Left lung (tissue), 4 donors: ENCODE measurements at regions not wholly inside any gene's neighbourhood (a gene's known extent, or its start where the extent isn't known, plus 50 kb on each side); places are given as distances from the start of the nearest gene placed in this dataset.
A peak's percentile ranks its signal among the peaks of the same experiment; 100 is the strongest.

Source experiments
- ATAC-seq: fragments of 200-7000 bp; cut with Tn5 transposase; one replicate; pipeline ENCODE4 v1.9.1; 2020; ENCODE audit warnings: moderate library complexity
- DNase-seq, 4 donors: peaks; one replicate each; pipeline ENCODE4 v3.0.0-alpha.2; 2013 to 2020
- H3K27ac ChIP-seq, 2 donors: fragments of 200-600 bp; sonication (generic) in 1 of 2; one replicate each; pipeline versions ENCODE4 v1.5.0 to v1.8.0; 2020 to 2021
- H3K27me3 ChIP-seq, 2 donors: fragments of 200-600 bp; sonication (generic) in 1 of 2; one replicate each; pipeline versions ENCODE4 v1.5.0 to v1.8.0; 2020 to 2021
- H3K36me3 ChIP-seq, 2 donors: fragments of 200-600 bp; sonication (generic) in 1 of 2; one replicate each; pipeline versions ENCODE4 v1.5.0 to v1.8.0; 2020 to 2021
- H3K4me1 ChIP-seq, 2 donors: fragments of 200-600 bp; one replicate each; pipeline ENCODE4 v1.8.0; 2021
- H3K4me3 ChIP-seq, 2 donors: fragments of 200-600 bp; sonication (generic) in 1 of 2; one replicate each; pipeline versions ENCODE4 v1.5.0 to v1.8.0; 2020 to 2021; ENCODE audit warnings: mild to moderate bottlenecking in 1 of 2
- H3K9me3 ChIP-seq, 2 donors: fragments of 200-600 bp; sonication (generic) in 1 of 2; one replicate each; pipeline versions ENCODE4 v1.5.0 to v1.8.0; 2020 to 2021
- intact Hi-C, 2 donors: fragments of 100-400 bp; cut with DNase I; formaldehyde crosslinking; loops; one replicate each; pipeline versions ENCODE4 v1.11.2 to v1.14.2; 2022
- TF ChIP-seq, protein P1 (sequence below), 2 donors: fragments of 200-600 bp; sonication (generic) in 1 of 2; IDR thresholded peaks; one replicate each; pipeline versions ENCODE4 v1.5.0 to v1.8.0; 2021; ENCODE audit warnings: antibody characterized with exemption in 2 of 2
- donor health status: DM: no; HTN: yes; CAD: no.
- donor health status: DM: no; HTN: no; CAD: no.

GRCh38 chr14:71521238-71522135 lies 410.7 kb upstream of the RGS6 start:
- Histone ChIP-seq H3K9me3 (no peaks in the 10 kb centered on the region), H3K36me3 (no peaks in the 10 kb centered on the region), H3K4me3 (no peak overlapping the region), H3K27me3 (no peaks in the 10 kb centered on the region), H3K27ac (no peak overlapping the region), H3K4me1 (no peaks in the 10 kb centered on the region)
- DNase-seq = no peak
- intact Hi-C loops = no loop called here
- ATAC-seq = peak; percentile 62
- TF ChIP-seq, protein P1, sequence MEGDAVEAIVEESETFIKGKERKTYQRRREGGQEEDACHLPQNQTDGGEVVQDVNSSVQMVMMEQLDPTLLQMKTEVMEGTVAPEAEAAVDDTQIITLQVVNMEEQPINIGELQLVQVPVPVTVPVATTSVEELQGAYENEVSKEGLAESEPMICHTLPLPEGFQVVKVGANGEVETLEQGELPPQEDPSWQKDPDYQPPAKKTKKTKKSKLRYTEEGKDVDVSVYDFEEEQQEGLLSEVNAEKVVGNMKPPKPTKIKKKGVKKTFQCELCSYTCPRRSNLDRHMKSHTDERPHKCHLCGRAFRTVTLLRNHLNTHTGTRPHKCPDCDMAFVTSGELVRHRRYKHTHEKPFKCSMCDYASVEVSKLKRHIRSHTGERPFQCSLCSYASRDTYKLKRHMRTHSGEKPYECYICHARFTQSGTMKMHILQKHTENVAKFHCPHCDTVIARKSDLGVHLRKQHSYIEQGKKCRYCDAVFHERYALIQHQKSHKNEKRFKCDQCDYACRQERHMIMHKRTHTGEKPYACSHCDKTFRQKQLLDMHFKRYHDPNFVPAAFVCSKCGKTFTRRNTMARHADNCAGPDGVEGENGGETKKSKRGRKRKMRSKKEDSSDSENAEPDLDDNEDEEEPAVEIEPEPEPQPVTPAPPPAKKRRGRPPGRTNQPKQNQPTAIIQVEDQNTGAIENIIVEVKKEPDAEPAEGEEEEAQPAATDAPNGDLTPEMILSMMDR (IDR thresholded peaks at IDR 0.05) = no peak

DNA sequence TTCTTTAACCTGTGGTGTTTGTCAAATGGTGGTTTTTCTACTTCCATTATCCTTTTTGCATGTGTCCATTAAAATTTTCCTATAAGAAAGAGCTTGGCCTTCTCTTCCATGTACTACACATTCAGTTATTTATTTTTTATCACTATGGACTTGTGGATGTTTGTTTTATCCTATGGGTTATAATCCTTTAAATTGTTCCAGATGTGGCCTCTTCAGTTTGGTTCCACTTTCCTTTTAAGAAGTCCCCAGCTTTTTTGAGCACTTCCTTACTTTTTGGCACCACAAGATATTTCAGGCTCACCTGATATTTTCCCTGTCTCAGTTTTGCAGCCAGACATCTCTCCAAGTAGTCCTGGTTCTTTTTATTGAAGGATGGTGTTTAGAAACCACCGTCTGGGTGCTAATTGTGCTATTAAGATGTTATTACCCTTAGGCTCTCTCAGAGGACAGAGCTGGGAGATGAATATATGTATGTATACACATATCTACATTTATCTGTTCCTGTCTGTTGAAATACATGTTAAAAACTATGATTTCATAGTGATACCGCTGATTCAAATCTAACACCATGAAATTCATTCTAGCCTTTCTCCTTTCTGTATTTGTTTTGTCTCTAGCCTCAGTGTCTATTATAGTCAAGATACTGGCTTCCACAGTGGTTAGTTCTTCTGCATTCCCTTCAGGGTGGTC lies 408.5 kb upstream of the RGS6 start:
- DNase-seq (no peak), ATAC-seq (no peak)
- H3K27me3 ChIP-seq = no peaks in the 10 kb centered on the region
- H3K27ac ChIP-seq = no peak overlapping the region
- no peak overlapping the region for H3K4me3 ChIP-seq
- no peaks in the 10 kb centered on the region for H3K9me3 ChIP-seq
- intact Hi-C loops = no loop called here
- H3K36me3 ChIP-seq = no peaks in the 10 kb centered on the region
- TF ChIP-seq, protein P1 (IDR thresholded peaks at IDR 0.05) = no peak
- H3K4me1 ChIP-seq = no peaks in the 10 kb centered on the region

DNA sequence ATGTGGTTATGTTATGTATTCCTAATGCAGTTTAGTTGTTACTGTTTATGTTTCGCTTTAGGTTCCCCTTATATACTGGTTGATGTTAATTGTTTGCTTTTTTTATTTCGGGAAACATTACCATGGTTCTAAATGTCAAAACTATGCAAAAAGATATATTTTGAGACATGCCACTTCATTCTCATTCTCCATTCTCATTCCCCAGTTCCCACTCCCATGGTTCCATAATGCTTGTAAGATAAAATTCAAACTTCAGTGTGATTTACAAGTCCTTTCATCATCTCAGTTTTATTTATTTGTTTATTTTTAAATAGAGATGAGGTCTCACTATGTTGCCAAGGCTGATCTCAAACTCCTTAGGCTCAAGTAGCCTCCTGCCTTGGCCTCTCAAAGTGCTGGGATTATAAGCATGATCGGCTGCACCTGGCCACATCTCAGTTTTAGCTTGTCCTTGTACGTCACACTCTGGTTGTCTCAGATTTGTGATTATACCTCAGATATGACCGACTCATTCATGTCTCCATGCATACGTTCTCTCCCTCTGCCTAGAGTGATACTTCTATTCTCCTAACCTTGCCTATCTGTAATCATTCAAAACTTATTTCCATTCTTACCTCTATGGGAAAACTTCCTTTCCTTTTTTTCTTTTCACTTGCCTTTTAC lies 407.8 kb upstream of the RGS6 start:
- Histone ChIP-seq H3K9me3 (no peaks in the 10 kb centered on the region), H3K4me3 (no peak overlapping the region), H3K27me3 (no peaks in the 10 kb centered on the region), H3K36me3 (no peaks in the 10 kb centered on the region), H3K27ac (no peak overlapping the region), H3K4me1 (no peaks in the 10 kb centered on the region)
- DNase-seq = no peak
- intact Hi-C loops = no loop called here
- TF ChIP-seq, protein P1 (IDR thresholded peaks at IDR 0.05) = no peak
- no peak for ATAC-seq

- no peak for ATAC-seq
- Histone ChIP-seq H3K36me3 (no peaks in the 10 kb centered on the region), H3K27me3 (no peaks in the 10 kb centered on the region), H3K4me3 (no peak overlapping the region), H3K9me3 (no peaks in the 10 kb centered on the region), H3K4me1 (no peaks in the 10 kb centered on the region), H3K27ac (no peak overlapping the region)
- DNase-seq = no peak
- TF ChIP-seq, protein P1 (IDR thresholded peaks at IDR 0.05) = no peak
- intact Hi-C loops = no loop called here
These were observed 406.5 kb upstream of the RGS6 start for GRCh38 chr14:71525663-71526221.
